AG04450 (cell line): ENCODE measurements at regions not wholly inside any gene's neighbourhood (a gene's known extent, or its start where the extent isn't known, plus 50 kb on each side); places are given as distances from the start of the nearest gene placed in this dataset.

Source experiments
- CTCF ChIA-PET: fragments of 300-600, 350-600 bp; formaldehyde crosslinking; extraction: SDS; loops from one replicate; lab custom pipeline; 2022; ENCODE audit warnings: antibody characterized with exemption, inconsistent platforms; lab: Charles Lee
- POLR2A ChIA-PET: fragments of 350-600 bp; formaldehyde crosslinking; extraction: SDS; loops from one replicate; lab custom pipeline; 2021; ENCODE audit warnings: antibody characterized with exemption, inconsistent platforms; lab: Yijun Ruan, JAX
- DNase-seq: peaks from one replicate; pipeline ENCODE4 v3.0.0-alpha.2; 2011; ENCODE audit warnings: low read depth, low spot score
- H3K27ac ChIP-seq: one replicate; pipeline ENCODE4 v1.5.1; 2012; ENCODE audit warnings: low read depth, low read length, control low read depth
- H3K27me3 ChIP-seq: one replicate; pipeline ENCODE4 v1.6.0; 2012; ENCODE audit warnings: low read length; ENCODE audit not compliant: control insufficient read depth, insufficient read depth
- H3K4me3 ChIP-seq: 2 replicates; pipeline ENCODE4 v1.5.1; 2011; ENCODE audit warnings: mild to moderate bottlenecking, low read depth, low read length, control low read depth
- H3K9me3 ChIP-seq: 2 replicates; pipeline ENCODE4 v1.5.1; 2012; ENCODE audit warnings: low read length; ENCODE audit not compliant: control insufficient read depth, insufficient read depth
- TF ChIP-seq, protein P1 (sequence below): IDR thresholded peaks from 2 replicates; pipeline ENCODE4 v1.5.1; 2011; ENCODE audit warnings: low read depth, low read length, control low read depth, inconsistent platforms

- Histone ChIP-seq H3K27me3 (peaks cover 2% of the 10 kb centered on the region), H3K9me3 (peaks cover 7% of the 10 kb centered on the region; the same call in 1 of the 2 replicates), H3K27ac (no peak overlapping the region), H3K4me3 (no peak overlapping the region)
- TF ChIP-seq, protein P1, sequence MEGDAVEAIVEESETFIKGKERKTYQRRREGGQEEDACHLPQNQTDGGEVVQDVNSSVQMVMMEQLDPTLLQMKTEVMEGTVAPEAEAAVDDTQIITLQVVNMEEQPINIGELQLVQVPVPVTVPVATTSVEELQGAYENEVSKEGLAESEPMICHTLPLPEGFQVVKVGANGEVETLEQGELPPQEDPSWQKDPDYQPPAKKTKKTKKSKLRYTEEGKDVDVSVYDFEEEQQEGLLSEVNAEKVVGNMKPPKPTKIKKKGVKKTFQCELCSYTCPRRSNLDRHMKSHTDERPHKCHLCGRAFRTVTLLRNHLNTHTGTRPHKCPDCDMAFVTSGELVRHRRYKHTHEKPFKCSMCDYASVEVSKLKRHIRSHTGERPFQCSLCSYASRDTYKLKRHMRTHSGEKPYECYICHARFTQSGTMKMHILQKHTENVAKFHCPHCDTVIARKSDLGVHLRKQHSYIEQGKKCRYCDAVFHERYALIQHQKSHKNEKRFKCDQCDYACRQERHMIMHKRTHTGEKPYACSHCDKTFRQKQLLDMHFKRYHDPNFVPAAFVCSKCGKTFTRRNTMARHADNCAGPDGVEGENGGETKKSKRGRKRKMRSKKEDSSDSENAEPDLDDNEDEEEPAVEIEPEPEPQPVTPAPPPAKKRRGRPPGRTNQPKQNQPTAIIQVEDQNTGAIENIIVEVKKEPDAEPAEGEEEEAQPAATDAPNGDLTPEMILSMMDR: no peak
- CTCF ChIA-PET: no interaction called here
- DNase-seq: no peak
- POLR2A ChIA-PET: no interaction called here
Observed at GRCh38 chr22:47269516-47270088, 507.2 kb downstream of the TBC1D22A start.

DNA sequence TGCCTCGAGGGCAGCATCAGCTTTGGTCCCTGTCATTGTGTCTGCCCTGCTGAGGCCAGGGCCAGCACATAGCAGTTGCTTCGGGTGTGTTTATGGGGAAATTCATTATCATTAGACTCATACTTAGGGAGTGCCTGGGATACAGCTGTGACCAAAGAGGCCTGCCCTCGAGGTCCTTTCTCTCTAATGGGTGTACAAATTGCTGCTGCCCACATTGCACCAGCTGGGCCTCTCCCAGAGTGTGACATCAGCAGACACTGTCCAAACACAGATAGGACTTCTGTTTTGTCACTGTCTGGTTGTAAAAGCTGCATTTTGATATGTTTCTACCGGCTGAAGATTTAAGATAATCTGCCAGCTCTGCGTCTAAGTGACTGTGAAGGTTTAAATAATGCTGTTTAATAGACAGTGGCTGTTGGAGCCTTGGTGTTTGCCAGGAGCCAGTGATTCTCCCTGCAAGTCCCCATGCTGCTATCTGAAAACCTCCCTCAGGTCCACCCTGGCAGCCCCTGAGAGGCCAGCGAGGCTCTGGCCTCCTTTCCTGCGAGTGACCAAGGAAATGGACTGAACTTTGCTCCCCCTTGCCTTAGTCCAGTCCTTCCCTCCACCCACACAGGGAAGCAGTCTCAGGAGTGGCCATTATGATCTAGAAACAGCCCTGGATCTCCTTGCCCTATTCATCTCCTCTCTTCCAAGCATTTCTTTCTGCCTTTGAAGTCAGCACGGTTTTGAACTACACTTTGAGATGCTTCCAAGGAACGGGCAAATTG, 505.2 kb downstream of the TBC1D22A start:
- ChIA-PET POLR2A (no interaction called here), CTCF (no interaction called here)
- Histone ChIP-seq H3K9me3 (peaks cover 7% of the 10 kb centered on the region; the same call in 1 of the 2 replicates), H3K27me3 (no peaks in the 10 kb centered on the region), H3K27ac (no peak overlapping the region), H3K4me3 (no peak overlapping the region)
- TF ChIP-seq, protein P1: no peak
- no peak for DNase-seq

DNA sequence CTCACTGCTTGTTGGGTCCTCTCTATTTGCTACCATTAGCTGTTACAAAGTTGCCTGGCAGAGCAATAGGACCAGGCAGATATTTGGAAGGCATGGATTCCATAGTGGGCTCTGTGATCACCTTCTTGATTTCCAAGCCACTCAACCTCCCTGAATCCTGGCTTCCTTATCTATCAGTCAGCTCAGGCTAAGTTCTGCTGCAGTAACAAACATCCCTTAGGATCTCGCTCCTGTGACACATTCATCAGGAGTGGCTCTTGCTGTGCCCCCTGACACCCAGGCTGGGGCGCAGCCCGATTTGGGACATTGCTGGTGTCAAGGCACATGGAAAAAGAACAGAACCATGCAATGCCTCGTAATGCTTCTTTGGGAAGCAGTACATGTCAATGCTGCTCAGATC, 503.9 kb downstream of the TBC1D22A start:
- DNase-seq: no peak
- Histone ChIP-seq H3K27me3 (no peaks in the 10 kb centered on the region), H3K4me3 (no peak overlapping the region), H3K27ac (no peak overlapping the region), H3K9me3 (peaks cover 7% of the 10 kb centered on the region; the same call in 1 of the 2 replicates)
- TF ChIP-seq, protein P1: no peak
- POLR2A ChIA-PET: no interaction called here
- CTCF ChIA-PET: no interaction called here

DNA sequence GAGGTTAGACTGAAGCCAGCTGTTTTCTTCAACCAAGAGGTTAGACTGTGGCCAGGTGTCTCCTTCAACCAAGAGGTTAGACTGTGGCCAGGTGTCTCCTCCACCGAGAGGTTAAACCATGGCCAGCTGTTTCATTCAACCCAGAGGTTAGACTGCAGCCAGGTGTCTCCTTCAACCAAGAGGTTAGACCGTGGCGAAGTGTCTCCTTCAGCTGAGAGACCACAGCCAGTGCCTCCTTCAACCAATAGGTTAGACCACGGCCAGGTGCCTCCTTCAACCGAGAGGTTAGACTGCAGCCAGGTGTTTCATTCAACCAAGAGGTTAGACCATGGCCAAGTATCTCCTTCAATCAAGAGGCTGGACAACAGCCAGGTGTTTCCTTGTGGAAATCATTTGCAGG, 498.1 kb downstream of the TBC1D22A start:
- POLR2A ChIA-PET: no interaction called here
- H3K27ac ChIP-seq: no peak overlapping the region

DNA sequence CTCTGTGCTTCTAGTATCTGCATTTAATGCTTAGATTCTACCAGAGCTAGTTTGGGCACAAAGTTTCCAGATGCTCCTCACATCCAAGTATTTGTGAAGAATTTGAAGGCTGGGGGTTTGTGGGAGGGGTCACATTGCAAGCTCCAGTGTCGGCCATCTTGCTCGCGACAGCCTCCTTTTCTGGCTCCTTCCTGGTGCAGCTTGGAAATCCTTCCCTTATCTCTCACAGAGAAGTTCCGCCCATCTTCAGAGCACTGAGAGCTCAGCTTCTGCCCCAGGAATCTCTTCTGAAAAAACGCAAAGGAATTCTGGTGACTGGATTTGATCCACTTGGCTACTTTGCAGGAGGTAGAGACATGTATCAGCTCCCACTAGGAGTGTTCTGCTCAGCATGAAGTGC, 497.5 kb downstream of the TBC1D22A start:
- Histone ChIP-seq H3K27me3 (no peaks in the 10 kb centered on the region), H3K4me3 (no peak overlapping the region), H3K27ac (no peak overlapping the region), H3K9me3 (no peaks in the 10 kb centered on the region; the same call in 1 of the 2 replicates)
- TF ChIP-seq, protein P1: no peak
- CTCF ChIA-PET: no interaction called here
- POLR2A ChIA-PET: no interaction called here
- DNase-seq: no peak

More for the DNA sequence above, 498.1 kb downstream of the TBC1D22A start:
- Histone ChIP-seq H3K27me3 (no peaks in the 10 kb centered on the region), H3K4me3 (no peak overlapping the region), H3K9me3 (no peaks in the 10 kb centered on the region; the same call in 1 of the 2 replicates)
- CTCF ChIA-PET: no interaction called here
- DNase-seq: no peak
- TF ChIP-seq, protein P1: no peak
